ENCODE measurements at regions not wholly inside any gene's neighbourhood (a gene's known extent, or its start where the extent isn't known, plus 50 kb on each side); places are given as distances from the start of the nearest gene placed in this dataset.
A peak's percentile ranks its signal among the peaks of the same experiment; 100 is the strongest.

DNA sequence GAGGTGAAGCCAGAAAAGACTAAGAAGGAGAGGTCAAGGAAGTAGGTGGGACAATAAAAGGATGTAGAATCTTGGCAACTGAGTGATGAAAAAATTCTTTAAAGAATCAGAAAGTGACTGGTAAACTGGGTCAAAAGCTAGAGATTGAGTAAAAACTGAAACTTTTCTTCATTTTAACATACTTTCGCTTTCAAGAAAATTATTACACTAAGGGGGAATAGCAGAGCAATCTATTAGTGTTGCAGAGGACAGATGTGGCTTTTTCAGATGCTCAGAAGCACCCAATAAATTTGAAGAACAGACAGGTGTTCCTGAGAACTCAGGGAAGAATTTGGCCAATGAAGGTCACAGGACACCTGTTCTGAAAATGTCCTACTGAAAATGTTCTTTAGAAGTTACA is 805.4 kb upstream of the ALCAM start:
- DNase-seq: no peak
- TF ChIP-seq POLR2A (IDR thresholded peaks at IDR 0.05; ENCODE audit: low read length): no peak
- TF ChIP-seq GATA1 (IDR thresholded peaks at IDR 0.05; ENCODE audit: low read depth, low read length): no peak

DNA sequence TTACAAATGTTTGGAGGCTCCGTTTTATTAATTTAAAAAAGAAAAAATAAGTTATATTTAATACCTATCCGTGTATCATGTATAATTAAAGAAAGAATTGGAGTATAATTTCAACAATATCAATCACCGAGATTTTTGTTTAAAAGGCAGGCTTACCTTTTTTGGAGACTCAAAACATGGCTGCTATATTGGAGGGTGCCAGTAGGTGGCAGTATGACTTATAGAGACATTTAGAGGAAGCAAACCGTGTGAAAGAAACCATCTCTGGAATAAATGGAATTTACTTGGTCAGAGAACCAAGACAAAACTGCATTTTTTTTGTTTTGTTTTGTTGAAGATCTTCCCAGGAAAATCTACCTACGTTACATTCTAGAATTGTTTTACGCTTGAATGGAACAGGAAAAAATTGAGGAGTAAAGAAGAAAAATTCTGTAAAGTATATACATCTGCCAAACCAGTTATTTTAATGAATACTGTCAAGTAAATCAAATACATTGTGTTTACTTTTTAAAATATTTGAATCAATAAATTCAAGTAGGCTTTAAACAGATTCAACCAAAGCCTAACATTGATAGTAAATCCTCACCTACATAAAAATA is 802.6 kb upstream of the ALCAM start:
- TF ChIP-seq POLR2A (IDR thresholded peaks at IDR 0.05; ENCODE audit: low read length): no peak
- TF ChIP-seq GATA1 (IDR thresholded peaks at IDR 0.05; ENCODE audit: low read depth, low read length): no peak
- DNase-seq: peak; percentile 21 to 61

DNA sequence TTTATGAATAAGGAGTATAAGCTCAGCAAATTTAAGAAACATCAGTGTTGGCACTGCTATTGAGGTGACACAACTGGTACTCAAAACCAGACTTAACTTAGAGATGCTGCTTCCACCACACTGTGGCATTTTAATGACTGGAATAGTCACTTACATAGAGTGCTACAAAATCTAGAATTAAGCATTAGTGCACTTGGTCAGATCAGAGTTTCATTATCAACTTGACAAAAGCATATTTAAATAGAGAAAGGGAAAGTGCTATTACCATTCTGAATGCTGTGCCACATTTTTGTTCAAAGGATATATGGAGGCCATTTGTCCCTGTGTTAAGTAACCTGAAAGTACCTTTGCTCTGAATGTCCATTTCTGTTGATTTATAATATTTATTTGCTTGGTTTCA is 800.7 kb upstream of the ALCAM start:
- TF ChIP-seq POLR2A (IDR thresholded peaks at IDR 0.05; ENCODE audit: low read length): no peak
- TF ChIP-seq GATA1 (IDR thresholded peaks at IDR 0.05; ENCODE audit: low read depth, low read length): no peak
- no peak for DNase-seq

DNA sequence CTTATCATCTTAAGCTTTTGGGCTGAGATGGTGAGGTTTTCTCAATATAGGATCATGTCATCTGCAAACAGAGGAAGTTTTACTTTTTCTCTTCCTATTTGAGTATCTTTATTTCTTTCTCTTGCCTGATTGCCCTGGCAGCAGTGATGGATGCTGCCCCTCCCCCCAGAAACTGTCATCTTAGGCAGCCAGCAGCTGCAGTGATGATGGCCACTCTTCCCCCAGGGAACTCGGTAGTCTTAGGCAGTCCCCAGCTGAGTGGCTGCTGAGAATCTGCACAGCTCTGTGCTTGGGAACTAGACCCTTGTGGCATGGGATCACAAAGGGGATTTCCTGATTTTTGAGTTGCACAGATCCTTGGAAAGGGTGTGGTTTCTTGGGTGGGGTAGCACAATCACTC is 791.1 kb upstream of the ALCAM start:
- TF ChIP-seq GATA1 (IDR thresholded peaks at IDR 0.05; ENCODE audit: low read depth, low read length) (no peak), POLR2A (IDR thresholded peaks at IDR 0.05; ENCODE audit: low read length) (no peak)

DNA sequence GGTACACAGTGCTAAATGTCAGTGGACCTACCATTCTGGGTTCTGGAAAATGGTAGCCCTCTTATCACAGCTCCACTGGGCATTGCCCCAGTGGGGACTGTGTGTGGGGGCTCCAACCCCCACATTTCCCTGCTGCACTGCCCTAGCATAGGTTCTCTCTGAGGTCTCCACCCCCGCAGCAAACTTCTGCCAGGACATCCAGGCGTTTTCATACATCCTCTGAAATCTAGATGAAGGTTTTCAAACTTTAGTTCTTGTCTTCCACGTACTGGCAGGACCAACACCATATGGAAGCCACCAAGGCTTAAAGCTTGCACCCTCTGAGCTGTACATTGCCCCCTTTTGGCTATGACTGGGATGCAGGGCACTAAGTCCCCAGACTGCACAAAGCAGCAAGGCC is 788.2 kb upstream of the ALCAM start:
- TF ChIP-seq GATA1 (IDR thresholded peaks at IDR 0.05; ENCODE audit: low read depth, low read length) (no peak), POLR2A (IDR thresholded peaks at IDR 0.05; ENCODE audit: low read length) (no peak)
- DNase-seq: no peak

More for the DNA sequence above, 791.1 kb upstream of the ALCAM start:
- no peak for DNase-seq

DNA sequence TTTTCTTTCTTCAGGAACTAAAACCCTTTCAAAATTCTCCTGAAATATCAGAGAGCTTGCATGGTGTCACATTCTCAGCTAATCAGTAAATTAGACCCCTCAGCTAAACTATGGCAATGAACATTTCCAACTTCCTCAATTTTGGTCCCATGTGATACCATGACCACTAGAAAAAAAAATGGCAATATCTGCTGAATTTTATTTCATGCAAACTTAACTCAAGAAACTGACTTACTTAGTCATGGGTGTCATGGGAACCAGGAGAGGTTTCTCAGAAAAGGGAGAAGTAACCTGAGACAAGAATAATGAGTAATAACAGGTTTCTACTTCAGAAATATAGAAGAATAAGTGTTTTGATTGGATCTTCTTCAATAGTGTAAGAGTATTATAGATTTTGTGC is 784.6 kb upstream of the ALCAM start:
- DNase-seq: no peak
- TF ChIP-seq GATA1 (IDR thresholded peaks at IDR 0.05; ENCODE audit: low read depth, low read length): no peak

DNA sequence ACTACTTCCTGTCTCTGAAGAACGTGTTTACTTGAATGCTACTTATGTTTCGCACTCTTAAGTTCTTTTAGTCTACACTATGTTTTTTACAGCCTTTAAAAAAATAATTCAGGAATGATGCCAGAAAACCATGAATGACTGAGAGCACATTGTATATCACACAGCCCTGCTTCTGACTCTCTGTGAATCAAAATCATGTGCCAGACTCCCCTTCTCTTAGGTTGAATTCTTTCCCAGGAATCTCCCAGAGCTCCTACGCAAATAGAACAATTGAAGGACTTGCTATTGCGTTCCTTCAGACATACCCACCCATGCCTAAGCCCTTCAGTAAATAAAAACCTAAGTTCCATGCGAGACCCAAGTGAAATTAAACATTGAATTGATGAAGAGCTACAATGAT is 782.0 kb upstream of the ALCAM start:
- TF ChIP-seq POLR2A (IDR thresholded peaks at IDR 0.05; ENCODE audit: low read length): no peak
- TF ChIP-seq GATA1 (IDR thresholded peaks at IDR 0.05; ENCODE audit: low read depth, low read length): no peak
- DNase-seq: no peak

DNA sequence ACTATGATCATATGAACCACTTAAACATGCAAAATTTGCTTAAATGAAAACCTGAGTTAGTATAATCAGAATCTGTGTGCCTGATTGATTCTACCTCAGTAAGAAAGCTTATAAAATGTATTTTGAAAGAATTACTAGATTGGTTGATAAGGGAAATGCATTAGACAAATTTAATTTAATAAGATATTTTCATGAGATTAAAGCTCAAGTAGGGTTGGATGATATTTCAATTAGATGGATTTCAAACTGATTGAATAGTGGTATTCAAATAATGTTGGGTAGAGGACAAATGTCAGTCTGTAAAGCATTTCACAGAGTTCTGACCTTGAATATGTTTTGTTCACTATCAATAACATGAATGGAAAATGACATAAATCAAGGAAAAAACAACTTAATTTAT is 780.4 kb upstream of the ALCAM start:
- TF ChIP-seq POLR2A (IDR thresholded peaks at IDR 0.05; ENCODE audit: low read length) (no peak), GATA1 (IDR thresholded peaks at IDR 0.05; ENCODE audit: low read depth, low read length) (no peak)
- no peak for DNase-seq

DNA sequence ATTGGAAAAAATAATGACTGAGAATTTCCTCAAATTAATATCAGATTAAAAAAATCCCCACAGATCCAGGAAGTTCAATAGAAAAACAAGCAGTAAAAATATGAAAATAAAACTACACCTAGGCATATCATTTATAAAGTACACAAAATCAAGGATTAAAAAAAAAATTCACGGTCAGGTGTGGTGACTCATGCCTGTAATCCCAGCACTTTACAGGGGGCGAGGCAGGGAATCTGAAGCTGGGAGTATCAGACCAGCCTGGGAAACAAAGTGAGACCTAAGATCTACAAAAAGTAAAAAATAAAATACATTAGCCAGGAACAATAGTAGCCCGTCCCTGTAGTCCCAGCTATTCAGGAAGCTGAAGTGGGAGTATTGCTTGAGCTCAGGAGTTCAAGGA is 778.3 kb upstream of the ALCAM start:
- no peak for DNase-seq
- TF ChIP-seq GATA1 (IDR thresholded peaks at IDR 0.05; ENCODE audit: low read depth, low read length) (no peak), POLR2A (IDR thresholded peaks at IDR 0.05; ENCODE audit: low read length) (no peak)

DNA sequence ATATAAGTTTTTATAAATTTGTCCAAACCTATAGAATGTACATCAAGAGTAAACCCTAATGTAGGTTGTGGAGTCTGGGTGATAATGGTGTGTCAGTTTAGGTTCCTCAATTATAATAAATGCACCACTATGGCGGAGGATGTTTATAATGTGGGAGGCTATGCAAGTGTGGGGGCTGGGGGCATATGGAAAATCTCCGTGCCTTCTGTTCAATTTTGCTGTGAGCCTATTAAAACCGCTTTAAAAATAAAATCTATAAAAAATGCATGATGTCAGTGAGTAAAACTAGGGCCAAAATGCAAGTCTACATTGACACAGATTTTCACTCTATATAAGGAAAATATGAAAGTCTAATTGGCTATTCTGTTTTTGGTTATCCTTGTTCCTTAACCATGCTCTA is 774.9 kb upstream of the ALCAM start:
- no peak for DNase-seq
- TF ChIP-seq POLR2A (IDR thresholded peaks at IDR 0.05; ENCODE audit: low read length) (no peak), GATA1 (IDR thresholded peaks at IDR 0.05; ENCODE audit: low read depth, low read length) (no peak)

DNA sequence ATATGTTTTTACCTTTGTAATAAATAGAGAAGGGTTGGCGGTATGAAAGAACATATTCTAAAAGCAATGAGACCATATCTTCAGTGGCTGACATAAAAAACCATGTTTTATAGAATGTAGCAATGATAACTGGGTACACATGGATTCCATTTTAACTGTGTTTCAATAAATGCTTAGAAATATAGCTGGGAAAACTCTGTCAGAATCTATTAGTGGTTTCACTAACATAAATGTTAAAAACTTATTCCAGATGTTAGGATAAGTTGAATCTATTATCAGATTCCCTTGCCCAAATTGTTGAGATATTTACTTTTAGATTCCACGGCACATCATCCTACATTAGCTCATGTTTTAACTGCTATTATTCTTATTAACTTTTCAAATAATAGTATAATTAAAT is 772.2 kb upstream of the ALCAM start:
- TF ChIP-seq GATA1 (IDR thresholded peaks at IDR 0.05; ENCODE audit: low read depth, low read length) (no peak), POLR2A (IDR thresholded peaks at IDR 0.05; ENCODE audit: low read length) (no peak)
- DNase-seq: no peak

DNA sequence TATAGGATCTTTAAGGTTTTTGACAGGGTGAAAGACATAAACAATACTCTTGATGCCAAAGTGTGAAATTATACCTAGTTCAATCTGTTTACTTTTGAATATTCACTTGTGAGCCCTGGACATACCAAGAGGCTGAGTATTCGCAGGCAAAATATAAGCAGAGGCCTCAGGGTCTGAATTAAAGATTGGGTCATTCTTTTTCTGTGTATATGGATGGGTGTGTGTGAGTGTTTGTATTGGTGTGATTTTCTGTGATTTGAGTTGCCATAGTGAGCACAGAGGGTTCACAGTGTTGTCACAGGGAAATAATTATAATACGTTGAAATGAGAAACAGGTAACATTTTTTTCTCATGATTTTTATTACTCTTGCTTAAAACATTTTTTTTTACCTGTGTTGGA is 770.7 kb upstream of the ALCAM start:
- no peak for DNase-seq
- TF ChIP-seq POLR2A (IDR thresholded peaks at IDR 0.05; ENCODE audit: low read length) (no peak), GATA1 (IDR thresholded peaks at IDR 0.05; ENCODE audit: low read depth, low read length) (no peak)

DNA sequence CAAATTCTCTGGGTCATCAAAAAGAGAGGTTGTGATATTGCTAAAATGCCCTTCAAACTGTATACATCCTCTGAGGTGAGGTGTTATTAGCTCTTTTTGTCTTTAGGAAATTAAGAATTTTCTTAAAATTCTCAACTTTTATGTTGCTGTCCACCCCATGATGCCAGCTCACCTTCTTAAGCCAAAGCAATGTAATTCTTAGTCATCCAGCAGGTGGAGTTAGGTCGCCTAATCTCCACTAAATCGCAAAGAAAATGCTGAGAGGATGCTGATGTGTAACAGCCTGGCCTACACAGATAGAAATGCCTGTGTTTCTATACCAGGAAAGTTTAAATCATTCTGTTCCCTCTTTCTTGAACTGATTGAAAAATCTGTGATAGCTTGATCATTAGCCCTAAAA is 770.2 kb upstream of the ALCAM start:
- TF ChIP-seq POLR2A (IDR thresholded peaks at IDR 0.05; ENCODE audit: low read length): no peak
- TF ChIP-seq GATA1 (IDR thresholded peaks at IDR 0.05; ENCODE audit: low read depth, low read length): no peak
- DNase-seq: peak in 1 of 2 experiments; percentile 2

DNA sequence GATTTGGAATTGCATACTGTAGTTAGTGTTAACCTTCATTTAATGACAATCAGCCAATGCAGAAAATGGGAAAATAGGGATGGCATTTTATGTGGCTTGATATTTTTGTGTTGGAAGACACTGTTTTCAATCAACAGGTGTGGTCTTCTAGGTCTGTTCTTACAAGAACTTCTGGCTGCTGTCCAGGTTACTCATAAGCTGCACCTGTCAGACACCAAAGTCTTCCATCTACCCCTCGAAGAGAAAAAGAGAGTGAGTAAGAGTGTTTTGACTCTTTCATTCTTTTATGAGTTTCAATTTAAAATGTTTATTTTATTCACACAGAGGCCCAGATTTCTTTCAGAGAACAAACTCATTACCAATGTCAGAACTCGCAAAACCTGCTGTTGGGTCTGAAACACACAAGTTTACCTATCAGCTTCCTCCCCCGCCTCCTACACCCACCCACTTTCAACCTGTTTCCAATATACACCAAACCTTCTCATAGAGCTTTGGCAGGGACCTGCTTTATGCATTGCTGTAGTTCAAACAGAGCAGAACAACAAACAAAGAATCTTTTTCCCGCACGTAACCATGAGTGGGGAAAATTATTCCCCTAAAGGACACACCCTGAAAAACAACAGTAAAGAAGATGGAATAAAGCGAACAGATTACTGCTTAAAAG is 767.7 kb upstream of the ALCAM start:
- no peak for DNase-seq
- TF ChIP-seq GATA1 (IDR thresholded peaks at IDR 0.05; ENCODE audit: low read depth, low read length) (no peak), POLR2A (IDR thresholded peaks at IDR 0.05; ENCODE audit: low read length) (no peak)

DNA sequence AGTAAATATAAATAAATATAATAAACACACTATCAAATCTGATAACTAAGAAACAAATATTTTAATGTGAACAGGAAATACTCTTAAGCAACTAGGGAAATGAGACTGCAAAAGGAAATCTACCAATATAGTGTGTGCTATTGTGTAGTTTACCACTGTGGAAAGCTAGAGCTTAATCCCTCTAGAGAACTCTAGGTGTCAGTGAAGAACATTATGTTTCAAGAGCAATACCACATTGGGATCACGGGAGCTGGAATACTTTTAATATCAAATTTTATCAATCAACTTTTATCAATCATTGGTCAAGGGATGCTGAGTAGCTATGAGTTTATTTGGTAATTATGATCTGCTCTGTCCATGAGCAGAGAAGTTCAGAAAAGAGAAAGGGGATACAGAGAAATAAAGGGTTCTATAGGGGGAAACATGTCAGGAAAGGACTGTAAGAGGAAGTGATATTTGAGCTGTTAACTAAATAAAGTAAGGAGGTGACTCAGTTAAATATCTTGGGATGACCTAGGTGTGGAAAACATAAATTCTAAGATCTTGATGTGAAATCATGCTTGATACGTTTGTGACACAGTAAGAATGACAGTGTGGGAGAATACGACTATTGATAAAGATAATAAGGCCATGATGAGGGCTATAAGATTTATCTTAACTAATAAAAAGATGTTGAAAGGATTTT is 762.2 kb upstream of the ALCAM start:
- no peak for DNase-seq
- no peak for TF ChIP-seq GATA1 (IDR thresholded peaks at IDR 0.05; ENCODE audit: low read depth, low read length)
- no peak for TF ChIP-seq POLR2A (IDR thresholded peaks at IDR 0.05; ENCODE audit: low read length)
